Activated T-cell treated with anti-CD3 and anti-CD28 coated beads, Interleukin-2, amount 50 U/mL, for 1 hour (primary cell): ENCODE measurements at regions not wholly inside any gene's neighbourhood (a gene's known extent, or its start where the extent isn't known, plus 50 kb on each side); places are given as distances from the start of the nearest gene placed in this dataset.

Experiments used
- DNase-seq: peaks from one replicate; pipeline ENCODE4 v3.0.0-alpha.2; 2020

DNA sequence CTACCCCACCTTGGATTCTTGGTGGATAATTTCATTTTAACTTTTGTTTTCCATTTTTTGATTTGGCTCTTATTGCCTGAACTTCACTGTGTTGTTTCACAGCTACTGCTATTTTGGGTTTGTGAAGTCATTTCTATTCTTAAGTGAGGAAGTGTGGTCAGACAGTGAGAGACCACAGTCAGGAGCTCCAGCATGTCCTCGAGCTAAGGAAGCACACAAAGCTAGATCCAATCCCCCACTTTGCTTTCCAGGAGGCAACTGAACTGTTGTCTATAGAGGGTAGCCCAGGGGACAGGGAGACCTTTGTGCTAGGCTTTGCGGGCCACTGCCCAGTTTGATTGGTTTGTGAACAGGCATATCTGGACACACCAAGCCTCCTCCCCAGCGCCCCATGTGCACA, 251.8 kb upstream of the KIRREL3 start:
- DNase-seq, result no peak

- no peak for DNase-seq
Observed at GRCh38 chr11:127249576-127249975, 249.0 kb upstream of the KIRREL3 start.

- DNase-seq, result no peak
Observed at GRCh38 chr11:127248476-127248875, 247.9 kb upstream of the KIRREL3 start.

GRCh38 chr11:127247261-127247851, 246.8 kb upstream of the KIRREL3 start:
- DNase-seq, result no peak

GRCh38 chr11:127242676-127243075, 242.1 kb upstream of the KIRREL3 start:
- DNase-seq, result no peak

DNA sequence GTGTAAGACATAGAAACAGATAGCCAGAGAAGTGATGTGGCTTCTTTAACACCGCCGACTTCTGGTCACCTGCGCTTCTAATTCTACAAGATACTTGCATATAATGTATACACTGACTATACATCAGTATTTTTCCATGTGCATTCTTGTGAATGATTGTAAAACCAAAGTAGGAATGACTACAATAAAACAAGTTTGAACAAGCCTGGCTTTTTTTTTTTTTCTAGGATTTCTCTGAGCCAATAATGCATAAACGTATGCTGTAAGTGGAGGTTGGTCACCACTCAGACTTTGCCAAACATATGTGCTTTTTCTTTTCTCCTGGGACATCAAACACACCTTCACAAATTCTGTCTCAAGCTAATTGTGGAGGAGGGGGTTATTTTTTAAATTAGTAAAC, 237.8 kb upstream of the KIRREL3 start:
- DNase-seq, result no peak

DNA sequence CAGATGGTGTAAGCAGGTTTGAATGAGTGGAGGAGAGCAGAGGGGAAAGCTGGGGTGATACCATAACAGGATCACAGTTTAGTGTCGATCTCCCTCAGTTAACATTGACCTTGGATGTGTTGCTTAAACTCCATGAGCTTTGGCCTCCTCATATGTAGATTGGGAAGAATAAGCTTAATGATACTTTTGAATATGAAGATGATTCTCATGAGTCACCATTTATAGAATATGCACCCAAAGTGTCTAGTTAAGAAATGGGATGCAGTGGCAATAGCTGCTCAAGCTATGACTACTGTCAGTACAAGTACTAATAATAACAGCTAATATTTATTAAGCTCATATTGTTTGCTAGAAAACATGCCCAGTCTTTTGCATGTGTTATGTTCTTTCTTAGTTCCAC, 236.2 kb upstream of the KIRREL3 start:
- no peak for DNase-seq

- no peak for DNase-seq
Observed at GRCh38 chr11:127233998-127234397, 233.4 kb upstream of the KIRREL3 start.

DNA sequence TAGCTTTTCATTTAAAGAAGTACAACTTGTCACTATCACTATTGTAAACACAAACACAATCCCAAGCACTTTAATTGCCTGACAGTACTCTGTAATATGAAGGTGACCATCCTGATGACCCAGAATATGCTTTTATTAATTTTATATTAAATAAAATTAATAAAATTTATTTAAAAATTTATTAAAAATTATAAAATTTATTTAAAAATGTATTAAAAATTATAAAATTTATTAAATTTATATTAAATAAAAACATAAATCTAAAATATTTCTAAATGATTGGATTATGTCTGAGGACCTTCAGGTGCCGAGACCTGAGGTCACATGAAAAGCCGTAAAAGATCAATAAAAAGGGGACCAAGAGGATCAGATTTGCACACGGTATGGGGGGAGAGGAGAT, 229.8 kb upstream of the KIRREL3 start:
- no peak for DNase-seq

GRCh38 chr11:127226949-127227348, 226.4 kb upstream of the KIRREL3 start:
- DNase-seq, result no peak

DNA sequence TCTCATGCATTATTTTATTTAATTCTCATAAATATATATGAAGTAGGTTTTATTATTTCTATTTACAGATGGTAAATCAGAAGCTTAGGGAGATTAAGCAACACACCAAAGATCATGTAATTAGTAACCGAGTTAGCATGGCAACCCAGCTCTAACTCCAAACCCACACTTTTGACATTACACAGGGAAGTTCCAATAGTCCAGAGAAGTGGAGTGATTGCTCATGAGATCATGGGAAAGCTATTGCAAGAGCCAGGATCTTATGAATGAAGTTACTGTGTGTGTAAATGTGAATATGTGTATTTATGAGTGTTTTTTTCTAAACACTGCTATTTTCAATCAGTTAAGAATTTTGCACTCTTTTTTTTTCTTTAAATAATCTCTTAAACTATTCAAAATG, 225.8 kb upstream of the KIRREL3 start:
- no peak for DNase-seq

DNA sequence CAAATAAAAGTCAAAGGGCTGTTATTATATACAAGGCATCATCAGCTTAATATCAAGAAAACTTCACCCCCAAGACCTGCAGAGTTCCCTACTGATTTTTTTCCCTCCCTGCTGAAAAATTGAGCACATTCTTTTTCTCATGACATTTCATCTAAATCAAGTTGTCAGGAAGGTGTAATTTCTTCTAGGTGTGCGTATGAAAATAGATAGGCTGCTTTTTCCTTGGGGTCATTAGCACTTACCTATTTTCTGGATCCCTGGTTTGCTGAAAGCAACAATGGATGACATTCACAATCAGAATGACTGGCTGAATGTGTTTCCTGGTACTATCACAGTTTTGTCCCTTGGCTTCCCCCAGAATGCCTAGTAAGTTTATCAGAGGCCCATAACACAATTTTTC, 225.0 kb upstream of the KIRREL3 start:
- no peak for DNase-seq

- DNase-seq, result no peak
Observed at GRCh38 chr11:127224276-127224675, 223.7 kb upstream of the KIRREL3 start.

DNA sequence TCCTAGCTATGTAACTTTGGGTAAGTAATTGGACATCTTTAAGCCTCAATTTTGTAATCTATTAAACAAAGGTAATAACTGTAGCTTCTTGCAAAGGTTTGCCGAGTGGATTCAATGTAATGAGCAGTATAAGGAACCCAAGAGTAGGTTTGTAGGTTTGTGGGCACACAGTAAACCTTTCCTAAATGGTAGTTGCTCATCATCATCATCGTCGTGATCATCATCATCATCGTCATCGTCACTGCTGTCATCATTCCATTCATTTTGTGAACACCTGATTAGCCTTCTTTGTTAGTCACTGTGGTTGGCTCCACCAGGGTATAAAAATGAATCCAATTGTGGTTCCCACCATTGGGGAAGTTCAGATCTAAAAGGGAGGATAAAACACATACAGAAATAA, 223.1 kb upstream of the KIRREL3 start:
- no peak for DNase-seq

- no peak for DNase-seq
Observed at GRCh38 chr11:127223026-127223425, 222.5 kb upstream of the KIRREL3 start.

GRCh38 chr11:127219704-127220103, 219.1 kb upstream of the KIRREL3 start:
- no peak for DNase-seq

DNA sequence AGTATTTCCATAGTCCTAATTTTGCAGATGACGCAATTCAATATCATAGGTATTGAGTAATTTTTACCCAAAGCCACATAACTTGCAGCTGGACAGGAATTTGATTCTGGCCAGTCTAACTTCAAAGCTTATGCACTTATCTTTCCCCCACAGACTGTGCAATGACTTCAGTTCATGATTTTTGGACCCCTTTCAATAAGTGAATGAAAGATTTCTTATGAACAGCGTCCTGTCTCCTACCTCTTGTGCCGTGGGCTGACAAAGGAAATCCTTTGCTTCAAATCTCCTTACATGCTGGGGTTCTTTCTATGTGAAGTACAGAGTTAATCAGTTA, 217.7 kb upstream of the KIRREL3 start:
- DNase-seq, result no peak

- DNase-seq, result no peak
Observed at GRCh38 chr11:127217452-127218274, 217.1 kb upstream of the KIRREL3 start.

- DNase-seq, result no peak
Observed at GRCh38 chr11:127205688-127206217, 205.2 kb upstream of the KIRREL3 start.

DNA sequence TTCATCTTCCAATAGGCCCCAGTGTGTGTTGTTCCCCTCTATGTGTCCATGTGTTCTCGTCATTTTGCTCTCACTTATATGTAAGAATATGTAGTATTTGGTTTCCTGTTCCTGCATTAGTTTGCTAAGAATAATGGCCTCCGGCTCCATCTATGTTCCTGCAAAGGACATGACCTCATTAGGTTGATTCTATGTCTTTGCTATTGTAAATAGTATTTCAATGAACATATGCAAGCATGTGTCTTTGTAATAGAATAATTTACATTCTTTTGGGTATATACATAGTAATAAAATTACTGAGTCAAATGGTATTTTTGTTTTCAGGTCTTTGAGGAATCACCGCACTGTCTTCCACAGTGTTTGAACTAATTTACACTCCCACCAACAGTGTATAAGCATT, 202.9 kb upstream of the KIRREL3 start:
- DNase-seq, result no peak

GRCh38 chr11:127202105-127202504, 201.5 kb upstream of the KIRREL3 start:
- DNase-seq, result no peak

DNA sequence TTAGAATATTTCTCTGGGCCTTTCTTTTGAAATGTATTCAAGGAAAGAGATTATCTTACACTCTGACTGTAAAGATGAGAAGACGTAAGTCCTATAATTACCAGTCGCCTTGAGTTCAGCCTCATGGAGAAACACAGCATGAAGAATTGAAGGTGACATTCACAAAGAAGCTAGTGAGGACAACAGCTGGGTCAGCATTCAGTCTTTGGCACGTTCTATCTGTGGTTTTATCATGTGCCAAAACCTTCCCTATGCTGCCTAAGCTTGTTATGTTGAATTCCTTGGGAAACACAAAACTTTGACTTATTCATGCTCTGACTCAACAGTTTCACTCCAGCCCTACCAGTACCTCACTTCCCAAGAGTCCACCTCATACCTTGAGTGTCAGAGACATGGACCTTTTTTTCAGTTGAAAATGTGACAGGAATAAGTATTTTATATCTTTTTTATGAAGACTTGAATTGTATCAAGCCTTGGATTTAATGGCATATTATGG, 198.8 kb upstream of the KIRREL3 start:
- no peak for DNase-seq

DNA sequence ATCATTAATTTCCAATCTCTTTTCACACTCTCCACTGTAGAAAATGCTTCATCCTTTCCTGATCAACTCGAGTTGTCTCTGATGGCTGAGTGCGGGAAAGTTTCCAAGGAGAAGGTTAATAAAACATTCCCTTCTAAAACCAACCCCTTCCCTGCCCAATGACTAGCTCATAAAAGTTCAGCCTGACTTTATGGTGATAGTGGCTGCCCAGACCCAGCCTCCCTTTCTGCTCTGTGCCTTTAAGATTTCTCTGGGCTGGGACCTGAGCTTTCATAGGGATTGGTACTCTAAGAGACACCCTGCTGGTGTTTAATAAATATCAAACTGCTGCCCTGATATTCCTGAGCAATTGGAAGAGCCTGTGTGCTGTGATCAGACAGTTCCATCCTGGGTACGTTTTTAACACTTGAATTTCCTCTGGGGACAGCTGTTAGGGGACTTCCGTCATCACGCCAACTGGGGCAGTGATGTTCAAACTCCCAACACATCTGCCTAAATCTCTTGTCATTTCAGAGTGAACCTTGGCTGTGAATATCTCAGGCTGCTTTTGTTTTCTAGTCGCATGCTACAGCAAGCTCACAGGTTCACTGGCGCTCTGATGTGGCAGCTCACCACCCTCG, 195.0 kb upstream of the KIRREL3 start:
- DNase-seq, result no peak

GRCh38 chr11:127194521-127194920, 194.0 kb upstream of the KIRREL3 start:
- no peak for DNase-seq
